DOHH2 (cell line): ENCODE measurements at regions not wholly inside any gene's neighbourhood (a gene's known extent, or its start where the extent isn't known, plus 50 kb on each side); places are given as distances from the start of the nearest gene placed in this dataset.
"Not testable (repeated sequence)": the region's sequence is repeated elsewhere in the genome, so short reads cannot be mapped to it uniquely, and the experiment has no call there.

Experiments used
- CTCF ChIP-seq: fragments of 200-600 bp; sonication (generic); IDR thresholded peaks from one replicate; pipeline ENCODE4 v1.5.1; 2014; ENCODE audit warnings: antibody characterized with exemption, mild to moderate bottlenecking, low read depth, low read length; ENCODE audit not compliant: poor library complexity, severe bottlenecking
- EZH2phosphoT487 ChIP-seq: fragments of 200-600 bp; sonication (generic); IDR thresholded peaks from 2 replicates; pipeline ENCODE4 v1.6.1; 2017; ENCODE audit warnings: borderline replicate concordance, mild to moderate bottlenecking, antibody characterized with exemption, low read length, moderate library complexity, mixed read lengths

GRCh38 chr4:187002133-187002532, 278.5 kb upstream of the FAT1 start:
- not testable (repeated sequence) for TF ChIP-seq CTCF, EZH2phosphoT487
